Fibroblast of pulmonary artery (primary cell): ENCODE measurements at regions not wholly inside any gene's neighbourhood (a gene's known extent, or its start where the extent isn't known, plus 50 kb on each side); places are given as distances from the start of the nearest gene placed in this dataset.
A peak's percentile ranks its signal among the peaks of the same experiment; 100 is the strongest.

Source experiments
- DNase-seq: peaks from one replicate; pipeline ENCODE4 v3.0.0-alpha.2; 2010; ENCODE audit warnings: low read depth
- H3K4me3 ChIP-seq: replicated peaks from 2 replicates; pipeline ENCODE4 v1.5.1; 2011; ENCODE audit warnings: low read depth, mild to moderate bottlenecking, control low read depth, low read length, moderate library complexity
- TF ChIP-seq, protein P1 (sequence below): IDR thresholded peaks from 2 replicates; pipeline ENCODE4 v1.5.1; 2011; ENCODE audit warnings: mild to moderate bottlenecking, control low read depth, low read length, inconsistent platforms; ENCODE audit errors: missing control alignments

DNA sequence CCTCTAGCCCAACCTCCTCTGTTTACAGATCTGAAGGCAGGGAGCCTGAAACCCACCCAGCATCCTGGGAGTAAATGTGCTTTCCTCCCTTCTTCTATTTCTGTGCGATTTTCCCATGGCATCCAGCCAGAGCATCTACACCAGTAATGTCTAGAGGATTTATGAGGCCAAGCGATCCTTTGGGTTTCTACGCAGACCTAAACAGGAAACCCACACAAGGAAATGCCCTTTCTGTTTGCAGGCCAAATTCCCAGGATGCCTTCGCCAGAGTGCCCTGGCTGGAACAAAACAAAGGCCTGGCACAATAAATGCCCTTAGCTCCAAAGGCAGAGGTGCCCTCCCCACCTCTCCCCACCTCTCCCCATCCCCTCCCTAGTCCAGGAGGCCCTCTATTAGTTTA, 110.5 kb upstream of the CDC42BPA start:
- no peak overlapping the region for H3K4me3 ChIP-seq
- peak; percentile 94 for DNase-seq
- TF ChIP-seq, protein P1, sequence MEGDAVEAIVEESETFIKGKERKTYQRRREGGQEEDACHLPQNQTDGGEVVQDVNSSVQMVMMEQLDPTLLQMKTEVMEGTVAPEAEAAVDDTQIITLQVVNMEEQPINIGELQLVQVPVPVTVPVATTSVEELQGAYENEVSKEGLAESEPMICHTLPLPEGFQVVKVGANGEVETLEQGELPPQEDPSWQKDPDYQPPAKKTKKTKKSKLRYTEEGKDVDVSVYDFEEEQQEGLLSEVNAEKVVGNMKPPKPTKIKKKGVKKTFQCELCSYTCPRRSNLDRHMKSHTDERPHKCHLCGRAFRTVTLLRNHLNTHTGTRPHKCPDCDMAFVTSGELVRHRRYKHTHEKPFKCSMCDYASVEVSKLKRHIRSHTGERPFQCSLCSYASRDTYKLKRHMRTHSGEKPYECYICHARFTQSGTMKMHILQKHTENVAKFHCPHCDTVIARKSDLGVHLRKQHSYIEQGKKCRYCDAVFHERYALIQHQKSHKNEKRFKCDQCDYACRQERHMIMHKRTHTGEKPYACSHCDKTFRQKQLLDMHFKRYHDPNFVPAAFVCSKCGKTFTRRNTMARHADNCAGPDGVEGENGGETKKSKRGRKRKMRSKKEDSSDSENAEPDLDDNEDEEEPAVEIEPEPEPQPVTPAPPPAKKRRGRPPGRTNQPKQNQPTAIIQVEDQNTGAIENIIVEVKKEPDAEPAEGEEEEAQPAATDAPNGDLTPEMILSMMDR, result no peak

DNA sequence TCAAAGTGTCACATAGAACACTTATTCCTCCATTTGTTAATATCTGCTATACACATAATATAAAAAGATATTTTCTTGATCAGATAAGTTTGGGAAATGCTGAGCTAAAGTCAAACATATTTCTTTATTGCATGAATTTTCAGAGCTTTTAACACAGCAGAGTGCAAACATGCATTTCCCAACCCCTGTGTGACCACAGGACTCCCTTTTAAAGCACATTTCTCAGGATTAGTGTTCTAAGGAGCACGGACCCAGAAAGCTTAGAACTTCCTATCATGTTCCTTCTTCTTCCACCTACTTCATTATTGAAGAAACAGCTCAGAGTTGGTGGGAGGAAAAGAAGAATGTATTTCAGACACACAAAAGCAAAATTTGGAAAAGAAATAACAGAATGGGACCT, 109.1 kb upstream of the CDC42BPA start:
- TF ChIP-seq, protein P1, result no peak
- DNase-seq, result no peak

DNA sequence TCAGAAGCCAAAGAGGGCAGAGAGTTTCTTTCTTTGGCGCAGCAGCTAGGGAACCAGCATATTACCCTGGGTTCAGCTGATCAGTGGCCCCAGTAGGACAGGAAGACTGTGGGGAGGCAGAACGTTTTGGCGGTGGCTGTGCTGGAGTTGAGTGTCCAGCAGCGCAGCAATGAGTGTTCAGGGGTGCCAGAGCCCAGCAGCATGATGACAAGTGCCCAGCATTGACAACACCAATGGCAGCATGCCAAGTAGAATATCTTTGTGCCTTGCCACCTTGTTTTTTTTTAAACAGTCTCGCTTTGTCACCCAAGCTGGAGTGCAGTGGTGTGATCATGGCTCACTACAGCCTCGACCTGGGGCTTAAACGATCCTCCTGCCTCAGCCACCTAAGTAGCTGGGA, 106.7 kb upstream of the CDC42BPA start:
- DNase-seq, result no peak
- TF ChIP-seq, protein P1, result no peak
- H3K4me3 ChIP-seq, result no peak overlapping the region

More for the DNA sequence above, 109.1 kb upstream of the CDC42BPA start:
- H3K4me3 ChIP-seq, result no peak overlapping the region

DNA sequence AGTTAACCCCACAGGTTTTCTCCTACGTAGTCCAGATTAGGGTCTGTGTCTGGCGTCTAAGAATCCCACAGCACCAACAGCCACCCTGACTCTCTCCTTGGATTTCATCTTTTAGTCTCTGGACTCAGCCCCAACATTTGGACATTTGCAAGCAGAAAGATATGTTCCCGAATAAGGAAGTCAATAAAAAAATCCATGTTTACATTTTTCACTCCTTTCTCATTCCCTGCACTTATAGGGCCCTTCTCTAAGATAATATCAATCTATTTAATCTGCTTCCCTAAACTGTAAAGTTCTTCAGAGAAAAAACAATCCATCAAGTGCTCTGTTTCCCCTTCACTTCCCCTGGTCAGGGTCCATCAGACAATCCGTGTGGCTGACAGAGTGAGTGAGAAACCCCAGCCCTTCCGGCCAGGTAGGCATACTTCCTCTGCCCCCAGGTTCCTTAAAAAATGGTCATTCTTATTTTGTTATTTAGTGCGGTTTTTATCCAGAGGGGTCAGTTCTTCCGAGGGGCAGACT, 105.9 kb upstream of the CDC42BPA start:
- TF ChIP-seq, protein P1, result no peak
- DNase-seq, result no peak
- H3K4me3 ChIP-seq, result no peak overlapping the region

DNA sequence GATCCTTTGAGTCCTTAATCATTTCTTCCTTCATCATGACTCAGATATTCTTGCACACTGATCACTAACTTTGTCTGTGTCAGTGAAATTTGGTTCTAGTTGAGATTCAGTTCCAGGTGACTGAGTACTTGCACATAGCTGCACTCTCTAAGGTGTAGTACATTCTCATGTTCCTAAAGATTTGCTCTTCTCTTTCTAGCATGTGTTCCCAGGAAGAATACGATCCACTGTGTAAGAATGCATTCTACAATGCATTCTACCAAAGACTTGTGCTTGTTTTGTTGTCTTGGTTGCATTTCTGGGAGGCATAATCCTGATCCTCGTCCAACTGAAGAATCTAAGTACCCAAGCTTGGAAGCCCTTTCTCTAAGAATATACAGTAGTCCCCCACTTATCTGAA, 104.3 kb upstream of the CDC42BPA start:
- DNase-seq, result no peak
- no peak overlapping the region for H3K4me3 ChIP-seq
- TF ChIP-seq, protein P1, result no peak

DNA sequence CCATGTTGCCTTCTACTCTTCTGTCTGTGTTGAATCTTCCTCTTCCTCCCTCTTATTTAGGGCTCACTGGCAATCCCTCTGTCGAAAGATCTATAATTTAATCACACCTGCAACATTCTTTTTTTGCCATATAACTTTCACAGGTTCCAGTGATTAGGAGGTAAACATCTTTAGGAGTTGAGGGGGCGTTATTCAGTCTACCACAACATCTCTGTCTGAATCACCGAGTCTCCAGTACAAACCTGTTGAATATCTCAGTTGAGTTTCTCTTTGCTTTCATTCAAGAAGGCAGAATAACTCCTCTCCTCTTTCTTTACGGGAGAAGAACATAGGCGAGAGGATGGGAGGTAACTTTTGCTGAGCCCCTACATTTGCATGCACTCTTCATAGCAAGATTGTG, 101.9 kb upstream of the CDC42BPA start:
- H3K4me3 ChIP-seq, result no peak overlapping the region
- TF ChIP-seq, protein P1, result no peak
- DNase-seq, result no peak

DNA sequence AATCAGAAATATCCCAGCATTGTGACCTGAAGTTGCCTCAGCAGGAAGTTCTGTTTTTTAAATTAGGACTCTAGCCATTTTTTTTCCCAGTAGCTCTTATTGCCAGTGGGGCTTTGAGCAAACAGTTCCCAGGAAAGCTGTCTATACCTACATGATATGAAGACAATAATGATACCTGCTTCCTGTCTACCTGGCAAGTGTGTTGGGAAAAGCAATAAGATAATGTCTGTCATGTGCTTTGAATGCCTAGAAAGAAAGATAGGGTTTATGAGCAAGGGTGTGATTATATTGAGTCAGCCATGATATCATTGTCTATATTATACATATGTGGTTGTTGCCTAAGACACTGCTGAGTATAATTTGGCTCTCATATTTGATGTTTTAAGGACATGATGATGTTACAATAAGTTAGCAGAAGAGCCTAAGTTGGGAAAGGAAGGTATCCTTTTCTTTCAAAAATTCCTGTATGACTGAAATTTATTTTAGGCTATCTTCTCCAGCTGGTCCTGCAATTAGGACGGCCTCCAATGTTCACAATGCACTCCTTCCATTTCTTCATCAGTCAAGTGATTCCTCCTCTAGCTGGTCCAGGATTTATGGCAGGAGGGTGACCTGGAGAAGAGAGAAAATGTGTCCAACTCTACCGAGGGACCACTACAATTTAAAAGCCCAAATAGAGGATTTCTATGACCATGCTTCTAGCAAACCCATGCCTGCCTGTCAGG, 99.6 kb upstream of the CDC42BPA start:
- TF ChIP-seq, protein P1, result no peak
- no peak for DNase-seq
- no peak overlapping the region for H3K4me3 ChIP-seq
